Gastrocnemius medialis (tissue), 4 donors: ENCODE measurements at regions not wholly inside any gene's neighbourhood (a gene's known extent, or its start where the extent isn't known, plus 50 kb on each side); places are given as distances from the start of the nearest gene placed in this dataset.

Experiments used
- ATAC-seq, 2 donors: fragments of 150-250 bp; one replicate each; pipeline ENCODE4 v1.9.1; 2016
- DNase-seq, 2 donors: peaks; one replicate each; pipeline ENCODE4 v3.0.0-alpha.2; 2019
- H3K27ac ChIP-seq, 4 donors: fragments of 200-600 bp; sonication (generic); 1 replicate in 1 of 4; 2 replicates in 3 of 4; pipeline ENCODE4 v1.5.1; 2016 to 2018; ENCODE audit warnings: mild to moderate bottlenecking in 2 of 4, moderate library complexity in 1 of 4
- H3K27me3 ChIP-seq, 3 donors: fragments of 200-600 bp; sonication (generic) in 2 of 3; 1 replicate in 1 of 3; 2 replicates in 2 of 3; pipeline versions ENCODE4 v1.5.1 to v1.6.0; 2016 to 2019; ENCODE audit warnings: mild to moderate bottlenecking in 1 of 3, moderate library complexity in 1 of 3
- H3K36me3 ChIP-seq, 2 donors: fragments of 200-600 bp; sonication (generic) in 1 of 2; one replicate each; pipeline ENCODE4 v1.5.1; 2017 to 2018
- H3K4me1 ChIP-seq, 2 donors: fragments of 200-600 bp; sonication (generic) in 1 of 2; one replicate each; pipeline ENCODE4 v1.5.1; 2016 to 2017; ENCODE audit warnings: mild to moderate bottlenecking in 2 of 2
- H3K4me3 ChIP-seq, 4 donors: fragments of 200-600 bp; sonication (generic) in 3 of 4; 1 replicate in 1 of 4; 2 replicates in 3 of 4; pipeline ENCODE4 v1.5.1; 2016 to 2019; ENCODE audit warnings: mild to moderate bottlenecking in 2 of 4
- H3K9me3 ChIP-seq, 3 donors: fragments of 200-600 bp; sonication (generic) in 2 of 3; 1 replicate in 1 of 3; 2 replicates in 2 of 3; pipeline ENCODE4 v1.5.1; 2016 to 2019
- POLR2A ChIP-seq, 2 donors: fragments of 450-650 bp; IDR thresholded peaks; one replicate each; pipeline ENCODE4 v1.6.1; 2017; ENCODE audit warnings: antibody characterized with exemption in 2 of 2, mild to moderate bottlenecking in 2 of 2, moderate library complexity in 2 of 2
- in situ Hi-C, 4 donors: fragments of 200-750 bp; cut with MboI; loops; one replicate each; pipeline versions ENCODE4 v1.15.0 to v1.8.0; 2017; ENCODE audit warnings: low sequenced_read_pairs in 4 of 4
- intact Hi-C: fragments of 100-400 bp; cut with DNase I; formaldehyde crosslinking; loops from one replicate; pipeline ENCODE4 v1.15.1; 2023; ENCODE audit warnings: low total_unique reads
- TF ChIP-seq, protein P1 (sequence below), 5 experiments: fragments of 450-650 bp in 3 of 5; fragments of 200-600 bp in 2 of 5; sonication (generic) in 2 of 5; IDR thresholded peaks in 4 of 5; conservative IDR thresholded peaks in 1 of 5; 1 replicate in 4 of 5; 2 replicates in 1 of 5; pipeline ENCODE4 v1.5.1; 2016 to 2019; ENCODE audit warnings: antibody characterized with exemption in 5 of 5, mild to moderate bottlenecking in 3 of 5, moderate library complexity in 3 of 5

DNA sequence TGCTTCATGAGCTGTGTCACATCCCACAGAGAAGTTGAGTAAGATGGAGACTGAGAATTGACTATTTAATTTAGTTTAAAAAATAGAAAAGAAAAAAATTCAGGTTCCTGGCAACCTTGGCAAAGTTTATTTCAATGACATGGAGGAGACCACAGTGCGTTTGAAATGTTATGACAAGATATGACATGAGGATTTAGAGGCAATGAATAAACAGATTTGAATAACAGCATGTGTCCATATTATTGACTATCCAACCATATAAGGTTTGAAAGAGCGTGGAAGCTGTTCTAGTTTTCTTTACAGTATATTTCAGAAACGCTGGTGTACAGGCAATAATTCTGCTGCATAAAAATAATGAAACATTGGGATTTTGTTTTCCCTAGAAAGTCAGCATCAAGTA lies 303.9 kb downstream of the SMOC2 start:
- no peak for DNase-seq
- intact Hi-C loops = no loop called here
- no peaks in the 10 kb centered on the region for H3K4me1 ChIP-seq
- no peak for TF ChIP-seq POLR2A (IDR thresholded peaks at IDR 0.05)
- TF ChIP-seq, protein P1, sequence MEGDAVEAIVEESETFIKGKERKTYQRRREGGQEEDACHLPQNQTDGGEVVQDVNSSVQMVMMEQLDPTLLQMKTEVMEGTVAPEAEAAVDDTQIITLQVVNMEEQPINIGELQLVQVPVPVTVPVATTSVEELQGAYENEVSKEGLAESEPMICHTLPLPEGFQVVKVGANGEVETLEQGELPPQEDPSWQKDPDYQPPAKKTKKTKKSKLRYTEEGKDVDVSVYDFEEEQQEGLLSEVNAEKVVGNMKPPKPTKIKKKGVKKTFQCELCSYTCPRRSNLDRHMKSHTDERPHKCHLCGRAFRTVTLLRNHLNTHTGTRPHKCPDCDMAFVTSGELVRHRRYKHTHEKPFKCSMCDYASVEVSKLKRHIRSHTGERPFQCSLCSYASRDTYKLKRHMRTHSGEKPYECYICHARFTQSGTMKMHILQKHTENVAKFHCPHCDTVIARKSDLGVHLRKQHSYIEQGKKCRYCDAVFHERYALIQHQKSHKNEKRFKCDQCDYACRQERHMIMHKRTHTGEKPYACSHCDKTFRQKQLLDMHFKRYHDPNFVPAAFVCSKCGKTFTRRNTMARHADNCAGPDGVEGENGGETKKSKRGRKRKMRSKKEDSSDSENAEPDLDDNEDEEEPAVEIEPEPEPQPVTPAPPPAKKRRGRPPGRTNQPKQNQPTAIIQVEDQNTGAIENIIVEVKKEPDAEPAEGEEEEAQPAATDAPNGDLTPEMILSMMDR (IDR thresholded peaks at IDR 0.05 in 4 of 5, conservative IDR thresholded peaks at IDR 0.05 in 1 of 5) = no peak
- H3K27me3 ChIP-seq = peaks cover 0 to 3% (median 0%) of the 10 kb centered on the region in 3 donors
- in situ Hi-C loops = no loop called here
- H3K9me3 ChIP-seq = no peaks in the 10 kb centered on the region
- no peak overlapping the region for H3K27ac ChIP-seq
- H3K4me3 ChIP-seq = no peak overlapping the region
- no peak for ATAC-seq
- no peaks in the 10 kb centered on the region for H3K36me3 ChIP-seq

- intact Hi-C loops (no loop called here), in situ Hi-C loops (no loop called here)
- Histone ChIP-seq H3K4me3 (no peak overlapping the region), H3K9me3 (no peaks in the 10 kb centered on the region), H3K27me3 (peaks cover 0 to 3% (median 0%) of the 10 kb centered on the region in 3 donors), H3K27ac (no peak overlapping the region), H3K36me3 (no peaks in the 10 kb centered on the region), H3K4me1 (no peaks in the 10 kb centered on the region)
- TF ChIP-seq, protein P1 (IDR thresholded peaks at IDR 0.05 in 4 of 5, conservative IDR thresholded peaks at IDR 0.05 in 1 of 5) = no peak
- no peak for TF ChIP-seq POLR2A (IDR thresholded peaks at IDR 0.05)
- ATAC-seq (no peak), DNase-seq (no peak)
These were observed 301.2 kb downstream of the SMOC2 start for GRCh38 chr6:168741942-168742782.

GRCh38 chr6:168741305-168741704 lies 300.3 kb downstream of the SMOC2 start:
- no peak for ATAC-seq
- TF ChIP-seq, protein P1 (IDR thresholded peaks at IDR 0.05 in 4 of 5, conservative IDR thresholded peaks at IDR 0.05 in 1 of 5) = no peak
- no peak for TF ChIP-seq POLR2A (IDR thresholded peaks at IDR 0.05)
- intact Hi-C loops = no loop called here

DNA sequence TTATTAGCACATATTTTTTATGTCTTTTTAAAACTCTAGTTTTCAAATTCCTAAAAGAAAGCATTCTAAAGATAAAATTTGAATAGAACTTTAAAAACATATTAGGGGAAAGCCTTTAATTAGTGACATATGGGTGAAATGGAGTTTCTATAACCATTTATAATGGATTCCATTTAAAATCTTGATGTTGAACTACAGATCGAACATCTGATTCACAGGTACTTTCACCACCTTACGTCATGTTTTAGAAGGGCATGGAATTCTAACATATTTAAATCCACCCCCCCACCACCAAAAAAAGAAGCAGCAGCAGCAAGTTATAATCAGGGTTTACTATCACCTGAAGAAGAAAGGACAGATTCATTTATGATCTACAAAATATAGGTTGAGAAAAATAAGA lies 298.4 kb downstream of the SMOC2 start:
- intact Hi-C loops = no loop called here
- ATAC-seq = no peak
- Histone ChIP-seq H3K27ac (no peak overlapping the region), H3K36me3 (no peaks in the 10 kb centered on the region), H3K4me3 (no peak overlapping the region), H3K27me3 (peaks cover 0 to 3% (median 0%) of the 10 kb centered on the region in 3 donors), H3K9me3 (no peaks in the 10 kb centered on the region), H3K4me1 (no peaks in the 10 kb centered on the region)
- TF ChIP-seq, protein P1 (IDR thresholded peaks at IDR 0.05 in 4 of 5, conservative IDR thresholded peaks at IDR 0.05 in 1 of 5) = no peak
- TF ChIP-seq POLR2A (IDR thresholded peaks at IDR 0.05) = no peak
- DNase-seq = no peak
- in situ Hi-C loops = no loop called here

More at GRCh38 chr6:168741305-168741704, 300.3 kb downstream of the SMOC2 start:
- no peak overlapping the region for H3K27ac ChIP-seq
- in situ Hi-C loops = no loop called here
- DNase-seq = no peak
- H3K27me3 ChIP-seq = peaks cover 0 to 3% (median 0%) of the 10 kb centered on the region in 3 donors
- no peaks in the 10 kb centered on the region for H3K9me3 ChIP-seq
- H3K4me3 ChIP-seq = no peak overlapping the region
- H3K36me3 ChIP-seq = no peaks in the 10 kb centered on the region
- no peaks in the 10 kb centered on the region for H3K4me1 ChIP-seq
